SU-DHL-6 (cell line): ENCODE measurements at regions not wholly inside any gene's neighbourhood (a gene's known extent, or its start where the extent isn't known, plus 50 kb on each side); places are given as distances from the start of the nearest gene placed in this dataset.

ENCODE experiments used
- EZH2phosphoT487 ChIP-seq: fragments of 200-600 bp; sonication (generic), shearing (Covaris generic); conservative IDR thresholded peaks from 2 replicates; pipeline ENCODE4 v1.6.1; 2018; ENCODE audit warnings: mild to moderate bottlenecking, antibody characterized with exemption, low read length, moderate library complexity, mixed read lengths
- TF ChIP-seq, protein P1 (sequence below): fragments of 200-600 bp; sonication (generic); IDR thresholded peaks from one replicate; pipeline ENCODE4 v1.5.1; 2017; ENCODE audit warnings: antibody characterized with exemption, mild to moderate bottlenecking, low read length, moderate library complexity; ENCODE audit not compliant: insufficient read depth, poor library complexity, severe bottlenecking

DNA sequence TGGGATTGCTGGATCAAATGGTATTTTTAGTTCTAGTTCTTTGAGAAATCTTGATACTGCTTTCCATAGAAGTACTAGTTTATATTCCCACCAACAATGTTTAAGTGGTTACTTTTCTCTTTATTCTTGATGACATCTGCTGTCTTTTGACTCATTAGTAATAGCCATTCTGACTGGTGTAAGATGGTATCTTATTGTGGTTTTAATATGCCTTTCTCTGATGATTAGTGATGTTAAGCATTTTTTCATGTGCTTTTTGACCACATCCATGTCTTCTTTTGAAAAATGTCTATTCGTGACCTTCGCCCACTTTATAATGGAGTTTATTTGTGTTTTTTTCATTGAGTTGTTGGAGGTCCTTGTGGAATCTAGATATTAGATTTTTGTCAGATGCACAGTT lies 865.7 kb downstream of the SLC6A15 start:
- TF ChIP-seq, protein P1, sequence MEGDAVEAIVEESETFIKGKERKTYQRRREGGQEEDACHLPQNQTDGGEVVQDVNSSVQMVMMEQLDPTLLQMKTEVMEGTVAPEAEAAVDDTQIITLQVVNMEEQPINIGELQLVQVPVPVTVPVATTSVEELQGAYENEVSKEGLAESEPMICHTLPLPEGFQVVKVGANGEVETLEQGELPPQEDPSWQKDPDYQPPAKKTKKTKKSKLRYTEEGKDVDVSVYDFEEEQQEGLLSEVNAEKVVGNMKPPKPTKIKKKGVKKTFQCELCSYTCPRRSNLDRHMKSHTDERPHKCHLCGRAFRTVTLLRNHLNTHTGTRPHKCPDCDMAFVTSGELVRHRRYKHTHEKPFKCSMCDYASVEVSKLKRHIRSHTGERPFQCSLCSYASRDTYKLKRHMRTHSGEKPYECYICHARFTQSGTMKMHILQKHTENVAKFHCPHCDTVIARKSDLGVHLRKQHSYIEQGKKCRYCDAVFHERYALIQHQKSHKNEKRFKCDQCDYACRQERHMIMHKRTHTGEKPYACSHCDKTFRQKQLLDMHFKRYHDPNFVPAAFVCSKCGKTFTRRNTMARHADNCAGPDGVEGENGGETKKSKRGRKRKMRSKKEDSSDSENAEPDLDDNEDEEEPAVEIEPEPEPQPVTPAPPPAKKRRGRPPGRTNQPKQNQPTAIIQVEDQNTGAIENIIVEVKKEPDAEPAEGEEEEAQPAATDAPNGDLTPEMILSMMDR: no peak
- TF ChIP-seq EZH2phosphoT487: no peak
